Left ventricle myocardium inferior (tissue), 1 donor: ENCODE measurements at regions not wholly inside any gene's neighbourhood (a gene's known extent, or its start where the extent isn't known, plus 50 kb on each side); places are given as distances from the start of the nearest gene placed in this dataset.

Source experiments
- DNase-seq: peaks from one replicate; pipeline ENCODE4 v3.0.0-alpha.2; 2020
- H3K27ac ChIP-seq: fragments of 200-600 bp; replicated peaks from 2 replicates; pipeline ENCODE4 v1.8.0; 2021
- H3K27me3 ChIP-seq: fragments of 200-600 bp; 2 replicates; pipeline ENCODE4 v1.8.0; 2021; ENCODE audit warnings: low read depth
- H3K36me3 ChIP-seq: fragments of 200-600 bp; 2 replicates; pipeline ENCODE4 v1.8.0; 2021
- H3K4me1 ChIP-seq: fragments of 200-600 bp; 2 replicates; pipeline ENCODE4 v1.8.0; 2021
- H3K4me3 ChIP-seq: fragments of 200-600 bp; 2 replicates; pipeline ENCODE4 v1.8.0; 2021; ENCODE audit warnings: mild to moderate bottlenecking, moderate library complexity
- H3K9me3 ChIP-seq: fragments of 200-600 bp; replicated peaks from 2 replicates; pipeline ENCODE4 v1.8.0; 2021
- CTCF ChIP-seq: fragments of 200-600 bp; IDR thresholded peaks from 2 replicates; pipeline ENCODE4 v1.8.0; 2021; ENCODE audit warnings: antibody characterized with exemption, mild to moderate bottlenecking, borderline replicate concordance
- intact Hi-C: fragments of 100-400 bp; cut with micrococcal nuclease; formaldehyde crosslinking; loops from one replicate; pipeline ENCODE4 v1.11.0; 2022
- donor health status: DM: no; HTN: yes; CAD: no; lungs with severe emphysema.

- TF ChIP-seq CTCF: no peak
- H3K4me1 ChIP-seq: no peaks in the 10 kb centered on the region
- H3K4me3 ChIP-seq: no peak overlapping the region
- H3K27ac ChIP-seq: no peak overlapping the region
- intact Hi-C loops: no loop called here
- H3K9me3 ChIP-seq: peaks cover 4% of the 10 kb centered on the region
- H3K27me3 ChIP-seq: no peaks in the 10 kb centered on the region
- no peak for DNase-seq
- no peaks in the 10 kb centered on the region for H3K36me3 ChIP-seq
Measured at GRCh38 chr5:100004969-100005368, 530.2 kb upstream of the FAM174A start.

GRCh38 chr5:99998319-99998718 is 536.9 kb upstream of the FAM174A start:
- H3K27me3 ChIP-seq: no peaks in the 10 kb centered on the region
- no peaks in the 10 kb centered on the region for H3K4me1 ChIP-seq
- no peak overlapping the region for H3K4me3 ChIP-seq
- no peak for DNase-seq
- no peak for TF ChIP-seq CTCF
- intact Hi-C loops: no loop called here
- H3K9me3 ChIP-seq: peaks cover 4% of the 10 kb centered on the region
- H3K36me3 ChIP-seq: no peaks in the 10 kb centered on the region
- H3K27ac ChIP-seq: no peak overlapping the region

GRCh38 chr5:99995407-99995806 is 539.8 kb upstream of the FAM174A start:
- no peaks in the 10 kb centered on the region for H3K27me3 ChIP-seq
- H3K4me1 ChIP-seq: no peaks in the 10 kb centered on the region
- no peaks in the 10 kb centered on the region for H3K36me3 ChIP-seq
- H3K27ac ChIP-seq: no peak overlapping the region
- intact Hi-C loops: no loop called here
- DNase-seq: no peak
- no peak for TF ChIP-seq CTCF
- H3K9me3 ChIP-seq: no peaks in the 10 kb centered on the region
- H3K4me3 ChIP-seq: no peak overlapping the region

GRCh38 chr5:99973779-99974178 is 561.4 kb upstream of the FAM174A start:
- intact Hi-C loops: no loop called here
- Histone ChIP-seq H3K4me1 (no peaks in the 10 kb centered on the region), H3K36me3 (no peaks in the 10 kb centered on the region), H3K27ac (no peak overlapping the region), H3K27me3 (no peaks in the 10 kb centered on the region), H3K4me3 (no peak overlapping the region), H3K9me3 (no peaks in the 10 kb centered on the region)
- no peak for TF ChIP-seq CTCF
- DNase-seq: no peak

- DNase-seq: no peak
- H3K27me3 ChIP-seq: no peaks in the 10 kb centered on the region
- no peak overlapping the region for H3K4me3 ChIP-seq
- no peaks in the 10 kb centered on the region for H3K4me1 ChIP-seq
- intact Hi-C loops: no loop called here
- H3K9me3 ChIP-seq: peaks cover 16% of the 10 kb centered on the region
- H3K36me3 ChIP-seq: no peaks in the 10 kb centered on the region
- H3K27ac ChIP-seq: no peak overlapping the region
- TF ChIP-seq CTCF: no peak
Measured at GRCh38 chr5:99955962-99956361, 579.2 kb upstream of the FAM174A start.

- H3K27ac ChIP-seq: no peak overlapping the region
- H3K9me3 ChIP-seq: peaks cover 13% of the 10 kb centered on the region
- no peak for DNase-seq
- intact Hi-C loops: no loop called here
- no peak for TF ChIP-seq CTCF
- H3K36me3 ChIP-seq: no peaks in the 10 kb centered on the region
- no peaks in the 10 kb centered on the region for H3K27me3 ChIP-seq
- no peaks in the 10 kb centered on the region for H3K4me1 ChIP-seq
- no peak overlapping the region for H3K4me3 ChIP-seq
Measured at GRCh38 chr5:99955006-99955405, 580.2 kb upstream of the FAM174A start.
